GM23338 (cell line): ENCODE measurements at regions not wholly inside any gene's neighbourhood (a gene's known extent, or its start where the extent isn't known, plus 50 kb on each side); places are given as distances from the start of the nearest gene placed in this dataset.

ENCODE experiments used
- ATAC-seq: fragments of 200-7000 bp; cut with Tn5 transposase; 3 replicates; pipeline ENCODE4 v1.9.1; 2020
- DNase-seq: peaks from one replicate; pipeline ENCODE4 v3.0.0-alpha.2; 2015; ENCODE audit warnings: low spot score
- H2AFZ ChIP-seq: fragments of 200-600 bp; sonication (generic); 2 replicates; pipeline ENCODE4 v1.8.0; 2016; ENCODE audit warnings: antibody characterized with exemption, mild to moderate bottlenecking, moderate library complexity
- H3F3A ChIP-seq: fragments of 200-600 bp; sonication (generic); replicated peaks from 2 replicates; pipeline ENCODE4 v1.8.0; 2017; ENCODE audit warnings: antibody characterized with exemption, mixed run types, low read depth
- H3K27ac ChIP-seq: fragments of 200-600 bp; sonication (generic); 2 replicates; pipeline ENCODE4 v1.6.1; 2016; ENCODE audit warnings: low read depth
- H3K27me3 ChIP-seq: fragments of 200-600 bp; sonication (generic); 2 replicates; pipeline ENCODE4 v1.8.0; 2016; ENCODE audit warnings: mild to moderate bottlenecking, mixed run types, moderate library complexity; ENCODE audit not compliant: insufficient read depth
- H3K36me3 ChIP-seq: fragments of 200-600 bp; sonication (generic); 2 replicates; pipeline ENCODE4 v1.8.0; 2016; ENCODE audit warnings: mild to moderate bottlenecking; ENCODE audit not compliant: insufficient read depth
- H3K4me1 ChIP-seq: fragments of 200-600 bp; sonication (generic); 2 replicates; pipeline ENCODE4 v1.8.0; 2016; ENCODE audit warnings: mild to moderate bottlenecking, moderate library complexity; ENCODE audit not compliant: insufficient read depth
- H3K4me2 ChIP-seq: fragments of 200-600 bp; sonication (generic); 2 replicates; pipeline ENCODE4 v1.7.1; 2017; ENCODE audit warnings: mixed run types
- H3K4me3 ChIP-seq: fragments of 200-600 bp; sonication (generic); 2 replicates; pipeline ENCODE4 v1.6.1; 2016; ENCODE audit warnings: mixed run types
- H3K79me2 ChIP-seq: fragments of 200-600 bp; sonication (generic); replicated peaks from 2 replicates; pipeline ENCODE4 v1.8.0; 2017; ENCODE audit warnings: mild to moderate bottlenecking; ENCODE audit not compliant: insufficient read depth
- H3K9me2 ChIP-seq: fragments of 200-600 bp; sonication (generic); 2 replicates; pipeline ENCODE4 v1.8.0; 2017; ENCODE audit not compliant: insufficient read depth
- H4K20me1 ChIP-seq: fragments of 200-600 bp; sonication (generic); replicated peaks from 2 replicates; pipeline ENCODE4 v1.8.0; 2017; ENCODE audit warnings: mild to moderate bottlenecking; ENCODE audit not compliant: insufficient read depth
- H3K27ac Mint-ChIP-seq: 2 replicates; pipeline ENCODE4 v1.8.0; 2020; ENCODE audit warnings: inconsistent platforms, mild to moderate bottlenecking, moderate library complexity, mixed read lengths
- H3K27me3 Mint-ChIP-seq: 3 replicates; pipeline ENCODE4 v1.8.0; 2022; ENCODE audit warnings: low read depth, mild to moderate bottlenecking, moderate library complexity, mixed read lengths, inconsistent platforms; ENCODE audit not compliant: insufficient read depth, poor library complexity
- H3K36me3 Mint-ChIP-seq: 3 replicates; pipeline ENCODE4 v1.8.0; 2021; ENCODE audit warnings: low read depth, mild to moderate bottlenecking, inconsistent platforms, moderate library complexity, mixed read lengths
- H3K4me1 Mint-ChIP-seq: 3 replicates; pipeline ENCODE4 v1.8.0; 2020; ENCODE audit warnings: mild to moderate bottlenecking, inconsistent platforms, mixed read lengths
- H3K4me3 Mint-ChIP-seq: 3 replicates; pipeline ENCODE4 v1.8.0; 2021; ENCODE audit warnings: moderate library complexity, mild to moderate bottlenecking, inconsistent platforms, mixed read lengths
- H3K9me3 Mint-ChIP-seq: 3 replicates; pipeline ENCODE4 v1.8.0; 2020; ENCODE audit warnings: moderate library complexity, mild to moderate bottlenecking, inconsistent platforms, mixed read lengths
- CREB1 ChIP-seq: fragments of 250-450 bp; sonication (Bioruptor Pico); IDR thresholded peaks from 2 replicates; pipeline ENCODE4 v1.5.0; 2020; ENCODE audit warnings: low read depth, mild to moderate bottlenecking, moderate library complexity
- CTCF ChIP-seq, 2 experiments: fragments of 200-600 bp in 1 of 2; sonication (generic) in 1 of 2; conservative IDR thresholded peaks; 2 replicates each; pipeline versions ENCODE4 v1.5.1 to v1.6.1; 2016 to 2017; ENCODE audit warnings: antibody characterized with exemption in 2 of 2, low read depth in 2 of 2, mild to moderate bottlenecking in 2 of 2, moderate library complexity in 1 of 2
- ETS1 ChIP-seq: IDR thresholded peaks from 2 replicates; pipeline ENCODE4 v1.6.1; 2016; ENCODE audit warnings: antibody characterized with exemption
- EZH2 ChIP-seq: fragments of 200-600 bp; sonication (generic); IDR thresholded peaks from one replicate; pipeline ENCODE4 v1.8.0; 2017; ENCODE audit warnings: antibody characterized with exemption, mild to moderate bottlenecking, low read depth; ENCODE audit not compliant: unreplicated experiment
- JUNB ChIP-seq: IDR thresholded peaks from one replicate; pipeline ENCODE4 v1.6.1; 2016; ENCODE audit warnings: antibody characterized with exemption; ENCODE audit not compliant: unreplicated experiment
- NANOG ChIP-seq: IDR thresholded peaks from 2 replicates; pipeline ENCODE4 v1.6.1; 2016; ENCODE audit warnings: antibody characterized with exemption, borderline replicate concordance
- REST ChIP-seq: IDR thresholded peaks from one replicate; pipeline ENCODE4 v1.6.1; 2018; ENCODE audit warnings: antibody characterized with exemption; ENCODE audit not compliant: unreplicated experiment
- ZNF331 ChIP-seq: fragments of 250-450 bp; sonication (Bioruptor Pico); IDR thresholded peaks from 2 replicates; pipeline ENCODE4 v1.5.0; 2020; ENCODE audit warnings: low read depth, mild to moderate bottlenecking, moderate library complexity
- ZNF462 ChIP-seq: fragments of 250-450 bp; sonication (Bioruptor Pico); IDR thresholded peaks from 2 replicates; pipeline ENCODE4 v1.5.0; 2020; ENCODE audit warnings: mild to moderate bottlenecking, moderate library complexity

- no peak overlapping the region; the same call in 2 of the 3 replicates for H3K4me3 Mint-ChIP-seq
- no peak for ATAC-seq
- Histone ChIP-seq H3K27ac (no peak overlapping the region), H3K79me2 (no peaks in the 10 kb centered on the region), H3K27me3 (no peaks in the 10 kb centered on the region), H2AFZ (no peak overlapping the region), H3K4me2 (no peak overlapping the region), H3F3A (no peaks in the 10 kb centered on the region), H4K20me1 (no peaks in the 10 kb centered on the region), H3K36me3 (no peaks in the 10 kb centered on the region), H3K9me2 (no peaks in the 10 kb centered on the region), H3K4me3 (no peak overlapping the region), H3K4me1 (peaks cover 20% of the 10 kb centered on the region)
- H3K4me1 Mint-ChIP-seq, result peaks cover 34% of the 10 kb centered on the region
- H3K27ac Mint-ChIP-seq, result no peak overlapping the region
- DNase-seq, result no peak
- H3K9me3 Mint-ChIP-seq, result no peaks in the 10 kb centered on the region; the same call in 2 of the 3 replicates
- no peaks in the 10 kb centered on the region for H3K36me3 Mint-ChIP-seq
- TF ChIP-seq REST (no peak), NANOG (no peak), ZNF331 (CRISPR knock-in tag) (no peak), ZNF462 (no peak), JUNB (no peak), ETS1 (no peak), EZH2 (no peak), CREB1 (CRISPR knock-in tag) (no peak), CTCF (conservative IDR thresholded peaks at IDR 0.05; ENCODE audit: low read depth in 2 of 2) (no peak)
- peaks cover 11% of the 10 kb centered on the region for H3K27me3 Mint-ChIP-seq
Measured at GRCh38 chr11:134478611-134479010, 66.6 kb upstream of the B3GAT1 start.
